ENCODE measurements at regions not wholly inside any gene's neighbourhood (a gene's known extent, or its start where the extent isn't known, plus 50 kb on each side); places are given as distances from the start of the nearest gene placed in this dataset.

- H3K9me3 ChIP-seq (ENCODE audit: control insufficient read depth, low read length): no peaks in the 10 kb centered on the region
- DNase-seq: no peak
- Mint-ChIP-seq H3K4me3 (no peak overlapping the region), H3K27me3 (ENCODE audit: insufficient read depth) (peaks cover 3% of the 10 kb centered on the region), H3K27ac (no peak overlapping the region), H3K36me3 (ENCODE audit: low read depth) (no peaks in the 10 kb centered on the region), H3K9me3 (no peaks in the 10 kb centered on the region), H3K4me1 (no peaks in the 10 kb centered on the region)
- WGBS, 2 experiments (ENCODE audit: insufficient coverage in 1 of 2, insufficient read length in 1 of 2): 100% methylated on average over 1 of the region's 1 CpG; no CpG with 5 or more reads in 1 of the 2 experiments
- no peaks in the 10 kb centered on the region for H3K27me3 ChIP-seq (ENCODE audit: control insufficient read depth, insufficient read depth, low read length, poor library complexity, severe bottlenecking)
- H3K4me1 ChIP-seq (ENCODE audit: control insufficient read depth, insufficient read depth, low read length): no peaks in the 10 kb centered on the region
- no peak overlapping the region for H3K4me3 ChIP-seq (ENCODE audit: low read length)
- no peak overlapping the region for H3K27ac ChIP-seq (ENCODE audit: low read depth, low read length)
- TF ChIP-seq, protein P1, sequence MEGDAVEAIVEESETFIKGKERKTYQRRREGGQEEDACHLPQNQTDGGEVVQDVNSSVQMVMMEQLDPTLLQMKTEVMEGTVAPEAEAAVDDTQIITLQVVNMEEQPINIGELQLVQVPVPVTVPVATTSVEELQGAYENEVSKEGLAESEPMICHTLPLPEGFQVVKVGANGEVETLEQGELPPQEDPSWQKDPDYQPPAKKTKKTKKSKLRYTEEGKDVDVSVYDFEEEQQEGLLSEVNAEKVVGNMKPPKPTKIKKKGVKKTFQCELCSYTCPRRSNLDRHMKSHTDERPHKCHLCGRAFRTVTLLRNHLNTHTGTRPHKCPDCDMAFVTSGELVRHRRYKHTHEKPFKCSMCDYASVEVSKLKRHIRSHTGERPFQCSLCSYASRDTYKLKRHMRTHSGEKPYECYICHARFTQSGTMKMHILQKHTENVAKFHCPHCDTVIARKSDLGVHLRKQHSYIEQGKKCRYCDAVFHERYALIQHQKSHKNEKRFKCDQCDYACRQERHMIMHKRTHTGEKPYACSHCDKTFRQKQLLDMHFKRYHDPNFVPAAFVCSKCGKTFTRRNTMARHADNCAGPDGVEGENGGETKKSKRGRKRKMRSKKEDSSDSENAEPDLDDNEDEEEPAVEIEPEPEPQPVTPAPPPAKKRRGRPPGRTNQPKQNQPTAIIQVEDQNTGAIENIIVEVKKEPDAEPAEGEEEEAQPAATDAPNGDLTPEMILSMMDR (conservative IDR thresholded peaks at IDR 0.05): no peak
- no peaks in the 10 kb centered on the region for H3K36me3 ChIP-seq (ENCODE audit: control insufficient read depth, insufficient read depth, low read length)
- no peak overlapping the region for H3K9ac ChIP-seq (ENCODE audit: extremely low read depth, low read length, poor library complexity, severe bottlenecking)
Measured at GRCh38 chr11:82601711-82602110, 132.0 kb downstream of the FAM181B start.

DNA sequence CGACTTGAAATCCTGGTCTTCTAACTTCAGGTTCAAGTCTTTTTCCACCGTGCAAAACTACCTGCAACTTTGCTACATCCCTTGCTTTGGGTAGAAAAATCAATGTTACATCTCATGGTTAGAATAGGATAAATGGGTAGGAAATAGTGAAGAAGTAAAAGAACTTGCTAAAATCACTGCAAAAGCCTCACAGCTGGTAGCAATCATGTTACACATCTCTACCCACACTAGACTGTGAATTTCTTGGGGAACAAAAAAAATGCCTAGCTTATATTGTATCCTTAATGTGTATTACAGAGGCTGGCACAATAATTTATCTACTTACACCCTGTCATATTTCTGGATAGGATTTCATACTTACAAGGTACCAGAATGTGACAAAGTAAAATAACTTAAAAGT is 133.8 kb downstream of the FAM181B start:
- H3K4me3 Mint-ChIP-seq: no peak overlapping the region
- H3K36me3 Mint-ChIP-seq (ENCODE audit: low read depth): no peaks in the 10 kb centered on the region
- no peak for DNase-seq
- no peak overlapping the region for H3K27ac Mint-ChIP-seq
- TF ChIP-seq, protein P1 (conservative IDR thresholded peaks at IDR 0.05): no peak
- peaks cover 3% of the 10 kb centered on the region for H3K27me3 Mint-ChIP-seq (ENCODE audit: insufficient read depth)
- Histone ChIP-seq H3K9me3 (ENCODE audit: control insufficient read depth, low read length) (no peaks in the 10 kb centered on the region), H3K9ac (ENCODE audit: extremely low read depth, low read length, poor library complexity, severe bottlenecking) (no peak overlapping the region), H3K27ac (ENCODE audit: low read depth, low read length) (no peak overlapping the region), H3K4me3 (ENCODE audit: low read length) (no peak overlapping the region), H3K4me1 (ENCODE audit: control insufficient read depth, insufficient read depth, low read length) (no peaks in the 10 kb centered on the region), H3K36me3 (ENCODE audit: control insufficient read depth, insufficient read depth, low read length) (no peaks in the 10 kb centered on the region), H3K27me3 (ENCODE audit: control insufficient read depth, insufficient read depth, low read length, poor library complexity, severe bottlenecking) (no peaks in the 10 kb centered on the region)
- H3K4me1 Mint-ChIP-seq: no peaks in the 10 kb centered on the region
- 90 to 100% methylated on average over 1 to 2 of the region's 2 CpGs for WGBS, 2 experiments (ENCODE audit: insufficient coverage in 1 of 2, insufficient read length in 1 of 2)
- no peaks in the 10 kb centered on the region for H3K9me3 Mint-ChIP-seq

GRCh38 chr11:82586581-82586980 is 147.1 kb downstream of the FAM181B start:
- H3K36me3 Mint-ChIP-seq (ENCODE audit: low read depth): no peaks in the 10 kb centered on the region
- H3K27ac ChIP-seq (ENCODE audit: low read depth, low read length): no peak overlapping the region
- H3K9ac ChIP-seq (ENCODE audit: extremely low read depth, low read length, poor library complexity, severe bottlenecking): no peak overlapping the region
- no peak for DNase-seq
- H3K9me3 Mint-ChIP-seq: no peaks in the 10 kb centered on the region
- H3K27me3 Mint-ChIP-seq (ENCODE audit: insufficient read depth): peaks cover 16% of the 10 kb centered on the region
- 47 to 50% methylated on average over 1 to 3 of the region's 3 CpGs for WGBS, 2 experiments (ENCODE audit: insufficient coverage in 1 of 2, insufficient read length in 1 of 2)
- H3K4me1 ChIP-seq (ENCODE audit: control insufficient read depth, insufficient read depth, low read length): no peaks in the 10 kb centered on the region
- no peak overlapping the region for H3K4me3 ChIP-seq (ENCODE audit: low read length)
- no peak overlapping the region for H3K27ac Mint-ChIP-seq
- TF ChIP-seq, protein P1 (conservative IDR thresholded peaks at IDR 0.05): no peak
- no peaks in the 10 kb centered on the region for H3K9me3 ChIP-seq (ENCODE audit: control insufficient read depth, low read length)
- H3K27me3 ChIP-seq (ENCODE audit: control insufficient read depth, insufficient read depth, low read length, poor library complexity, severe bottlenecking): peaks cover 14% of the 10 kb centered on the region
- no peaks in the 10 kb centered on the region for H3K4me1 Mint-ChIP-seq
- no peak overlapping the region for H3K4me3 Mint-ChIP-seq
- no peaks in the 10 kb centered on the region for H3K36me3 ChIP-seq (ENCODE audit: control insufficient read depth, insufficient read depth, low read length)

Data from endodermal cell (in vitro differentiated cells).